ENCODE measurements at regions not wholly inside any gene's neighbourhood (a gene's known extent, or its start where the extent isn't known, plus 50 kb on each side); places are given as distances from the start of the nearest gene placed in this dataset.

DNA sequence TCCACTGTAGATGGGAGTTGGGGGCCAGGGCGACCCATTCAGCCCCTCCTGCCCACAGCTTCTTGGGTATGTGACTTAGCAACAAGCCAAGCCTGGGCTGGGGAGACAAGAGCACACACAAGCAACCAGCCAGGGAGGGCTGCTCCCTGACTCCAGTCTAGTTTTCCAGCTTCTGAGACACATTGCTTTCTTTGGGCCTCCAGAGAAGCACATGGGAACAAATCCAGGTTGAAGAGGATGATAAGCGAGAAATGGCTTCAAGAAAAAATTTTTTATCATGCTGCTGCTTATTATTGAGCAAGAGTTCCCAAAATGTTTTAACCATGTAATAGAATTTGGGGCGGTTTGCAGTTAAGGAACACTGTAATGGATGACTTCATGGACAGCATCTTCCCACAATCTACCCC, 173.7 kb downstream of the SOX9 start (continued):
- TF ChIP-seq, protein P1, sequence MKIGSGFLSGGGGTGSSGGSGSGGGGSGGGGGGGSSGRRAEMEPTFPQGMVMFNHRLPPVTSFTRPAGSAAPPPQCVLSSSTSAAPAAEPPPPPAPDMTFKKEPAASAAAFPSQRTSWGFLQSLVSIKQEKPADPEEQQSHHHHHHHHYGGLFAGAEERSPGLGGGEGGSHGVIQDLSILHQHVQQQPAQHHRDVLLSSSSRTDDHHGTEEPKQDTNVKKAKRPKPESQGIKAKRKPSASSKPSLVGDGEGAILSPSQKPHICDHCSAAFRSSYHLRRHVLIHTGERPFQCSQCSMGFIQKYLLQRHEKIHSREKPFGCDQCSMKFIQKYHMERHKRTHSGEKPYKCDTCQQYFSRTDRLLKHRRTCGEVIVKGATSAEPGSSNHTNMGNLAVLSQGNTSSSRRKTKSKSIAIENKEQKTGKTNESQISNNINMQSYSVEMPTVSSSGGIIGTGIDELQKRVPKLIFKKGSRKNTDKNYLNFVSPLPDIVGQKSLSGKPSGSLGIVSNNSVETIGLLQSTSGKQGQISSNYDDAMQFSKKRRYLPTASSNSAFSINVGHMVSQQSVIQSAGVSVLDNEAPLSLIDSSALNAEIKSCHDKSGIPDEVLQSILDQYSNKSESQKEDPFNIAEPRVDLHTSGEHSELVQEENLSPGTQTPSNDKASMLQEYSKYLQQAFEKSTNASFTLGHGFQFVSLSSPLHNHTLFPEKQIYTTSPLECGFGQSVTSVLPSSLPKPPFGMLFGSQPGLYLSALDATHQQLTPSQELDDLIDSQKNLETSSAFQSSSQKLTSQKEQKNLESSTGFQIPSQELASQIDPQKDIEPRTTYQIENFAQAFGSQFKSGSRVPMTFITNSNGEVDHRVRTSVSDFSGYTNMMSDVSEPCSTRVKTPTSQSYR (CRISPR knock-in tag; IDR thresholded peaks at IDR 0.05), result no peak
- TF ChIP-seq, protein P2, sequence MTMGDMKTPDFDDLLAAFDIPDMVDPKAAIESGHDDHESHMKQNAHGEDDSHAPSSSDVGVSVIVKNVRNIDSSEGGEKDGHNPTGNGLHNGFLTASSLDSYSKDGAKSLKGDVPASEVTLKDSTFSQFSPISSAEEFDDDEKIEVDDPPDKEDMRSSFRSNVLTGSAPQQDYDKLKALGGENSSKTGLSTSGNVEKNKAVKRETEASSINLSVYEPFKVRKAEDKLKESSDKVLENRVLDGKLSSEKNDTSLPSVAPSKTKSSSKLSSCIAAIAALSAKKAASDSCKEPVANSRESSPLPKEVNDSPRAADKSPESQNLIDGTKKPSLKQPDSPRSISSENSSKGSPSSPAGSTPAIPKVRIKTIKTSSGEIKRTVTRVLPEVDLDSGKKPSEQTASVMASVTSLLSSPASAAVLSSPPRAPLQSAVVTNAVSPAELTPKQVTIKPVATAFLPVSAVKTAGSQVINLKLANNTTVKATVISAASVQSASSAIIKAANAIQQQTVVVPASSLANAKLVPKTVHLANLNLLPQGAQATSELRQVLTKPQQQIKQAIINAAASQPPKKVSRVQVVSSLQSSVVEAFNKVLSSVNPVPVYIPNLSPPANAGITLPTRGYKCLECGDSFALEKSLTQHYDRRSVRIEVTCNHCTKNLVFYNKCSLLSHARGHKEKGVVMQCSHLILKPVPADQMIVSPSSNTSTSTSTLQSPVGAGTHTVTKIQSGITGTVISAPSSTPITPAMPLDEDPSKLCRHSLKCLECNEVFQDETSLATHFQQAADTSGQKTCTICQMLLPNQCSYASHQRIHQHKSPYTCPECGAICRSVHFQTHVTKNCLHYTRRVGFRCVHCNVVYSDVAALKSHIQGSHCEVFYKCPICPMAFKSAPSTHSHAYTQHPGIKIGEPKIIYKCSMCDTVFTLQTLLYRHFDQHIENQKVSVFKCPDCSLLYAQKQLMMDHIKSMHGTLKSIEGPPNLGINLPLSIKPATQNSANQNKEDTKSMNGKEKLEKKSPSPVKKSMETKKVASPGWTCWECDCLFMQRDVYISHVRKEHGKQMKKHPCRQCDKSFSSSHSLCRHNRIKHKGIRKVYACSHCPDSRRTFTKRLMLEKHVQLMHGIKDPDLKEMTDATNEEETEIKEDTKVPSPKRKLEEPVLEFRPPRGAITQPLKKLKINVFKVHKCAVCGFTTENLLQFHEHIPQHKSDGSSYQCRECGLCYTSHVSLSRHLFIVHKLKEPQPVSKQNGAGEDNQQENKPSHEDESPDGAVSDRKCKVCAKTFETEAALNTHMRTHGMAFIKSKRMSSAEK (CRISPR knock-in tag; IDR thresholded peaks at IDR 0.05; ENCODE audit: borderline replicate concordance), result no peak
- TF ChIP-seq NFYB (CRISPR knock-in tag; conservative IDR thresholded peaks at IDR 0.05; ENCODE audit: low read depth) (no peak), USF1 (CRISPR knock-in tag; IDR thresholded peaks at IDR 0.05) (no peak), SP1 (CRISPR knock-in tag; conservative IDR thresholded peaks at IDR 0.05) (no peak), CBFB (CRISPR knock-in tag; IDR thresholded peaks at IDR 0.05; ENCODE audit: low read depth) (no peak), PRDM15 (CRISPR knock-in tag; IDR thresholded peaks at IDR 0.05) (no peak), SOX15 (CRISPR knock-in tag; IDR thresholded peaks at IDR 0.05) (no peak)

DNA sequence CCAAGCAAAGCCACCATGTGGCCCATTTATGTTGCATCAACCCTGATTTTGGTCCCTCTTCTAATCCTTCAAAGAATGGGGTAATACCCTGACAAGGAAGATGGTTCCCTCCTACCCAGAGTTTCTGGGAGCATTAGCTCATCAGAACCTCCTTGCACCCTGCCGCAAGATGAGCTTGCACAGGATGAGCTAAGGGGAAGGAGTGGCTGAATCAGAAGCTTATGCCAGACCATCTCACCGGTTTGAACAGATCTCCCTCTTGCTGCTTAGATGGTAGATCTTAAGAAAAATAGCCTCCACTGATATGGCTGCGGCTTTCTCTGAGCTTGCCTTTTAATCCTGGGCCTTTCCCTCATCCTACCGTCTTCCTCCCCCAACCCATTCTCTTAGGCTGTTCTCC, 175.1 kb downstream of the SOX9 start:
- Mint-ChIP-seq H3K27me3 (ENCODE audit: low read depth) (no peaks in the 10 kb centered on the region; the same call in 1 of the 2 replicates), H3K36me3 (no peaks in the 10 kb centered on the region), H3K4me3 (no peak overlapping the region), H3K4me1 (0 out of 2 replicates have a peak, but pooled peaks cover 4% of the 10 kb centered on the region), H3K27ac (no peak overlapping the region), H3K9me3 (0 out of 2 replicates have a peak, but pooled peaks cover 3% of the 10 kb centered on the region)
- ATAC-seq, result no peak
- TF ChIP-seq ZNF232 (CRISPR knock-in tag; IDR thresholded peaks at IDR 0.05), result no peak
- TF ChIP-seq, protein P3, sequence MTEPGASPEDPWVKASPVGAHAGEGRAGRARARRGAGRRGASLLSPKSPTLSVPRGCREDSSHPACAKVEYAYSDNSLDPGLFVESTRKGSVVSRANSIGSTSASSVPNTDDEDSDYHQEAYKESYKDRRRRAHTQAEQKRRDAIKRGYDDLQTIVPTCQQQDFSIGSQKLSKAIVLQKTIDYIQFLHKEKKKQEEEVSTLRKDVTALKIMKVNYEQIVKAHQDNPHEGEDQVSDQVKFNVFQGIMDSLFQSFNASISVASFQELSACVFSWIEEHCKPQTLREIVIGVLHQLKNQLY (CRISPR knock-in tag; IDR thresholded peaks at IDR 0.05), result no peak
- TF ChIP-seq, protein P4, sequence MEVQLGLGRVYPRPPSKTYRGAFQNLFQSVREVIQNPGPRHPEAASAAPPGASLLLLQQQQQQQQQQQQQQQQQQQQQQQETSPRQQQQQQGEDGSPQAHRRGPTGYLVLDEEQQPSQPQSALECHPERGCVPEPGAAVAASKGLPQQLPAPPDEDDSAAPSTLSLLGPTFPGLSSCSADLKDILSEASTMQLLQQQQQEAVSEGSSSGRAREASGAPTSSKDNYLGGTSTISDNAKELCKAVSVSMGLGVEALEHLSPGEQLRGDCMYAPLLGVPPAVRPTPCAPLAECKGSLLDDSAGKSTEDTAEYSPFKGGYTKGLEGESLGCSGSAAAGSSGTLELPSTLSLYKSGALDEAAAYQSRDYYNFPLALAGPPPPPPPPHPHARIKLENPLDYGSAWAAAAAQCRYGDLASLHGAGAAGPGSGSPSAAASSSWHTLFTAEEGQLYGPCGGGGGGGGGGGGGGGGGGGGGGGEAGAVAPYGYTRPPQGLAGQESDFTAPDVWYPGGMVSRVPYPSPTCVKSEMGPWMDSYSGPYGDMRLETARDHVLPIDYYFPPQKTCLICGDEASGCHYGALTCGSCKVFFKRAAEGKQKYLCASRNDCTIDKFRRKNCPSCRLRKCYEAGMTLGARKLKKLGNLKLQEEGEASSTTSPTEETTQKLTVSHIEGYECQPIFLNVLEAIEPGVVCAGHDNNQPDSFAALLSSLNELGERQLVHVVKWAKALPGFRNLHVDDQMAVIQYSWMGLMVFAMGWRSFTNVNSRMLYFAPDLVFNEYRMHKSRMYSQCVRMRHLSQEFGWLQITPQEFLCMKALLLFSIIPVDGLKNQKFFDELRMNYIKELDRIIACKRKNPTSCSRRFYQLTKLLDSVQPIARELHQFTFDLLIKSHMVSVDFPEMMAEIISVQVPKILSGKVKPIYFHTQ (CRISPR knock-in tag; IDR thresholded peaks at IDR 0.05), result no peak
- no peak for TF ChIP-seq NFATC4 (CRISPR knock-in tag; IDR thresholded peaks at IDR 0.05)
- TF ChIP-seq, protein P5, sequence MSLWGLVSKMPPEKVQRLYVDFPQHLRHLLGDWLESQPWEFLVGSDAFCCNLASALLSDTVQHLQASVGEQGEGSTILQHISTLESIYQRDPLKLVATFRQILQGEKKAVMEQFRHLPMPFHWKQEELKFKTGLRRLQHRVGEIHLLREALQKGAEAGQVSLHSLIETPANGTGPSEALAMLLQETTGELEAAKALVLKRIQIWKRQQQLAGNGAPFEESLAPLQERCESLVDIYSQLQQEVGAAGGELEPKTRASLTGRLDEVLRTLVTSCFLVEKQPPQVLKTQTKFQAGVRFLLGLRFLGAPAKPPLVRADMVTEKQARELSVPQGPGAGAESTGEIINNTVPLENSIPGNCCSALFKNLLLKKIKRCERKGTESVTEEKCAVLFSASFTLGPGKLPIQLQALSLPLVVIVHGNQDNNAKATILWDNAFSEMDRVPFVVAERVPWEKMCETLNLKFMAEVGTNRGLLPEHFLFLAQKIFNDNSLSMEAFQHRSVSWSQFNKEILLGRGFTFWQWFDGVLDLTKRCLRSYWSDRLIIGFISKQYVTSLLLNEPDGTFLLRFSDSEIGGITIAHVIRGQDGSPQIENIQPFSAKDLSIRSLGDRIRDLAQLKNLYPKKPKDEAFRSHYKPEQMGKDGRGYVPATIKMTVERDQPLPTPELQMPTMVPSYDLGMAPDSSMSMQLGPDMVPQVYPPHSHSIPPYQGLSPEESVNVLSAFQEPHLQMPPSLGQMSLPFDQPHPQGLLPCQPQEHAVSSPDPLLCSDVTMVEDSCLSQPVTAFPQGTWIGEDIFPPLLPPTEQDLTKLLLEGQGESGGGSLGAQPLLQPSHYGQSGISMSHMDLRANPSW (CRISPR knock-in tag; conservative IDR thresholded peaks at IDR 0.05; ENCODE audit: low read depth), result no peak
- CTCF ChIA-PET, result interaction anchor here (0.9 to 2.0 kb wide), 2 partner anchors 135 to 244 kb away, joined by 3 to 6 read pairs; no protein-coding TSS in a partner anchor
- POLR2A ChIA-PET, result no interaction called here
- DNase-seq (ENCODE audit: low spot score), result no peak

Measured in WTC11 (cell line).